Smooth muscle cell (in vitro differentiated cells): ENCODE measurements at regions not wholly inside any gene's neighbourhood (a gene's known extent, or its start where the extent isn't known, plus 50 kb on each side); places are given as distances from the start of the nearest gene placed in this dataset.
"Not testable (repeated sequence)": the region's sequence is repeated elsewhere in the genome, so short reads cannot be mapped to it uniquely, and the experiment has no call there.

Experiments
- DNase-seq: peaks from one replicate; lab custom pipeline; 2025; ENCODE audit not compliant: unreplicated experiment; lab: John Stamatoyannopoulos, UW
- H2AFZ ChIP-seq: fragments of 200-600 bp; sonication (generic); 2 replicates; pipeline ENCODE4 v1.6.0; 2016; ENCODE audit warnings: antibody characterized with exemption, low read depth, mild to moderate bottlenecking
- H3F3A ChIP-seq: fragments of 200-600 bp; sonication (generic); 2 replicates; pipeline ENCODE4 v1.6.0; 2017; ENCODE audit warnings: antibody characterized with exemption, low read depth
- H3K27ac ChIP-seq: fragments of 200-600 bp; sonication (generic); 2 replicates; pipeline ENCODE4 v1.5.1; 2016; ENCODE audit warnings: low read depth, mild to moderate bottlenecking
- H3K27me3 ChIP-seq: fragments of 200-600 bp; sonication (generic); 2 replicates; pipeline ENCODE4 v1.6.1; 2016; ENCODE audit warnings: low read depth, mild to moderate bottlenecking
- H3K36me3 ChIP-seq: fragments of 200-600 bp; sonication (generic); 2 replicates; pipeline ENCODE4 v1.5.1; 2016; ENCODE audit warnings: low read depth
- H3K4me1 ChIP-seq: fragments of 200-600 bp; sonication (generic); 2 replicates; pipeline ENCODE4 v1.5.1; 2016; ENCODE audit warnings: low read depth
- H3K4me2 ChIP-seq: fragments of 200-600 bp; sonication (generic); 2 replicates; pipeline ENCODE4 v1.6.0; 2016; ENCODE audit warnings: mild to moderate bottlenecking
- H3K4me3 ChIP-seq: fragments of 200-600 bp; sonication (generic); 2 replicates; pipeline ENCODE4 v1.5.1; 2016; ENCODE audit warnings: mild to moderate bottlenecking
- H3K79me2 ChIP-seq: fragments of 200-600 bp; sonication (generic); 2 replicates; pipeline ENCODE4 v1.6.0; 2016; ENCODE audit warnings: low read depth, mild to moderate bottlenecking
- H3K9ac ChIP-seq: fragments of 200-600 bp; sonication (generic); 2 replicates; pipeline ENCODE4 v1.6.0; 2016; ENCODE audit warnings: low read depth
- H3K9me3 ChIP-seq: fragments of 200-600 bp; sonication (generic); replicated peaks from 2 replicates; pipeline ENCODE4 v1.5.1; 2016; ENCODE audit warnings: low read depth
- H4K20me1 ChIP-seq: fragments of 200-600 bp; sonication (generic); 2 replicates; pipeline ENCODE4 v1.6.0; 2016; ENCODE audit warnings: low read depth
- WGBS: methylation state at CpG from one replicate; pipeline ENCODE4 v1.1.7; 2016; ENCODE audit warnings: low lambda C conversion rate; 5-methylcytosine and 5-hydroxymethylcytosine counted together
- TF ChIP-seq, protein P1 (sequence below): fragments of 200-600 bp; sonication (generic); IDR thresholded peaks from 2 replicates; pipeline ENCODE4 v1.5.1; 2017; ENCODE audit warnings: borderline replicate concordance, mild to moderate bottlenecking, antibody characterized with exemption; ENCODE audit not compliant: insufficient read depth, poor library complexity, severe bottlenecking

DNA sequence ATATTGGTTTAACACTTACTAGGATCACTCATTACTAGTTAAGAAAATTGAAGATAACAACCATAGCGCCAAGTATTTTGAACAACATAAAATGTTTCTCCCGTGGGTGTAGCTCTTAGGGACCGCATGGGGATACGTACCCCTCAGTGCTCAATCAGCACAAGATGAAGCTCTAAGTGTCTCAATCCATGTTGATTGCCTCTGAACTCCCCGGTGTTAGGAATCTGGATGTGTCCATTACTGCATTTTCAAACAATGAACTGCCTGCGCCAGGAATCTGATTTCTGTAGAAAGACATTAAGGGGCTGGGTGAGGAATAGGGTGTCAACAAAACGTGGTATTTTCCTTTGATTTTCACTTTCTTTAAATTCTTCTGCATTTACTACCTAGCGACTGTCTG is 100.2 kb downstream of the LMO4 start:
- no peak for DNase-seq
- H3K36me3 ChIP-seq: no peaks in the 10 kb centered on the region
- no peak overlapping the region for H3K9ac ChIP-seq
- no peaks in the 10 kb centered on the region for H3K27me3 ChIP-seq
- TF ChIP-seq, protein P1, sequence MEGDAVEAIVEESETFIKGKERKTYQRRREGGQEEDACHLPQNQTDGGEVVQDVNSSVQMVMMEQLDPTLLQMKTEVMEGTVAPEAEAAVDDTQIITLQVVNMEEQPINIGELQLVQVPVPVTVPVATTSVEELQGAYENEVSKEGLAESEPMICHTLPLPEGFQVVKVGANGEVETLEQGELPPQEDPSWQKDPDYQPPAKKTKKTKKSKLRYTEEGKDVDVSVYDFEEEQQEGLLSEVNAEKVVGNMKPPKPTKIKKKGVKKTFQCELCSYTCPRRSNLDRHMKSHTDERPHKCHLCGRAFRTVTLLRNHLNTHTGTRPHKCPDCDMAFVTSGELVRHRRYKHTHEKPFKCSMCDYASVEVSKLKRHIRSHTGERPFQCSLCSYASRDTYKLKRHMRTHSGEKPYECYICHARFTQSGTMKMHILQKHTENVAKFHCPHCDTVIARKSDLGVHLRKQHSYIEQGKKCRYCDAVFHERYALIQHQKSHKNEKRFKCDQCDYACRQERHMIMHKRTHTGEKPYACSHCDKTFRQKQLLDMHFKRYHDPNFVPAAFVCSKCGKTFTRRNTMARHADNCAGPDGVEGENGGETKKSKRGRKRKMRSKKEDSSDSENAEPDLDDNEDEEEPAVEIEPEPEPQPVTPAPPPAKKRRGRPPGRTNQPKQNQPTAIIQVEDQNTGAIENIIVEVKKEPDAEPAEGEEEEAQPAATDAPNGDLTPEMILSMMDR: no peak
- no peak overlapping the region for H3K27ac ChIP-seq
- WGBS: 58% methylated on average over 8 of the region's 8 CpGs
- no peaks in the 10 kb centered on the region for H3K79me2 ChIP-seq
- H3K9me3 ChIP-seq: no peaks in the 10 kb centered on the region
- no peaks in the 10 kb centered on the region for H4K20me1 ChIP-seq
- H2AFZ ChIP-seq: no peak overlapping the region
- H3K4me2 ChIP-seq: no peak overlapping the region
- peaks cover 28% of the 10 kb centered on the region for H3K4me1 ChIP-seq
- no peaks in the 10 kb centered on the region for H3F3A ChIP-seq
- H3K4me3 ChIP-seq: no peak overlapping the region

GRCh38 chr1:87432685-87433084 is 104.0 kb downstream of the LMO4 start:
- Histone ChIP-seq H4K20me1 (no peaks in the 10 kb centered on the region), H2AFZ (no peak overlapping the region), H3K4me2 (no peak overlapping the region), H3K27ac (no peak overlapping the region), H3K9ac (no peak overlapping the region), H3K9me3 (no peaks in the 10 kb centered on the region), H3F3A (peaks cover 5% of the 10 kb centered on the region), H3K36me3 (no peaks in the 10 kb centered on the region), H3K4me1 (peaks cover 37% of the 10 kb centered on the region), H3K79me2 (no peaks in the 10 kb centered on the region), H3K27me3 (no peaks in the 10 kb centered on the region), H3K4me3 (no peak overlapping the region)
- 85% methylated on average over 3 of the region's 3 CpGs for WGBS
- no peak for DNase-seq
- TF ChIP-seq, protein P1: no peak

DNA sequence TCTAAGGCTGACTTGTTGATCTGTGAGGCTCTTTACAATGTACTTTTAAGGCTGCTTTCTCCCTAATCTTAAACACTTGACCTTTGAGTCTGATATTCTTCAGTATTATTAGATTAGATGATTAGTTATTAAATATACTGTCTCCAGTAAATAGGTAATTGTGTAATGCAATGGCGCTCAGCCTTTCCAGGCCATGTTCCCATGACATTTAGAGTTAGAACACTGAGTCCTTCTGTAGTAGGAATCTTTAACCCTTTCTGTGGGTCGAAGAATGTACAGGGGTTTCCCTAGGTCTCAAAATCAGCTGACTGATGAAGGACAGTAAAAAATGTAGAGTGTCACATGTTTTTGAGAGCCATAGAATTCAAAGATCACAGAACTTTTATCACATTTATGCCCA is 104.4 kb downstream of the LMO4 start:
- H4K20me1 ChIP-seq, H3K27ac ChIP-seq, H2AFZ ChIP-seq, H3F3A ChIP-seq, H3K9ac ChIP-seq, DNase-seq, H3K36me3 ChIP-seq, H3K9me3 ChIP-seq, H3K4me2 ChIP-seq, H3K79me2 ChIP-seq, H3K27me3 ChIP-seq, H3K4me3 ChIP-seq: not testable (repeated sequence)
- 100% methylated on average over 2 of the region's 2 CpGs for WGBS
- H3K4me1 ChIP-seq: peaks cover 33% of the 10 kb centered on the region

- H3K4me2 ChIP-seq: peak overlapping the region; percentile 77
- peaks cover 5% of the 10 kb centered on the region for H3F3A ChIP-seq
- H4K20me1 ChIP-seq: no peaks in the 10 kb centered on the region
- no peak for DNase-seq
- H2AFZ ChIP-seq: no peak overlapping the region
- H3K9ac ChIP-seq: peak overlapping the region; percentile 29
- H3K9me3 ChIP-seq: no peaks in the 10 kb centered on the region
- no peaks in the 10 kb centered on the region for H3K27me3 ChIP-seq
- H3K79me2 ChIP-seq: no peaks in the 10 kb centered on the region
- H3K27ac ChIP-seq: peak overlapping the region; percentile 88
- TF ChIP-seq, protein P1: no peak
- no peaks in the 10 kb centered on the region for H3K36me3 ChIP-seq
- 44% methylated on average over 8 of the region's 8 CpGs for WGBS
- H3K4me3 ChIP-seq: no peak overlapping the region
- peaks cover 19% of the 10 kb centered on the region for H3K4me1 ChIP-seq
These were observed 106.8 kb downstream of the LMO4 start for GRCh38 chr1:87435484-87435883.

DNA sequence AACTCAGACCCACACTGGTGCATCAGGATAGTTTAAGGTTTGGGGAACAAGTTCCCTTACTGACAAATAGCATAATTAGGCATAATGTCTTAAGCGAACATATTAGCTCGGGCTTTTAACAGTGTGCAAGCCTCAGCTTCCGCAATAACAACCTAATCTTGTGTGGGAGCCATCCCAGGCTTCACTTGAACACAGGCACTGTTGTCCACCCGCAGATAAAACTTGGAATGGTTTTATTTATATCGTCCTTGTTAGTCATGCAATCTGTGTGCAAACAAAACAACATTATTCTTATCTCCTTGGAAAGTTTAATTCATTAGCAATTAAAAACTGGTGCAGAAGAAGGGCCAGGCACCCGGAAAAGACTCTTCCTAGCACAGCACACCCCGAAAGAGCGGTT is 107.4 kb downstream of the LMO4 start:
- H3K36me3 ChIP-seq, H4K20me1 ChIP-seq, DNase-seq, H3K79me2 ChIP-seq, H3K9me3 ChIP-seq, H3K27me3 ChIP-seq, H3K4me3 ChIP-seq, H3F3A ChIP-seq: not testable (repeated sequence)
- Histone ChIP-seq H3K9ac (peak overlapping the region; percentile 47), H3K27ac (peak overlapping the region; percentile 88), H3K4me2 (peak overlapping the region; percentile 77), H2AFZ (peak overlapping the region; percentile 72), H3K4me1 (peaks cover 19% of the 10 kb centered on the region)
- WGBS: 20% methylated on average over 8 of the region's 8 CpGs
